HCT116 (cell line): ENCODE measurements at regions not wholly inside any gene's neighbourhood (a gene's known extent, or its start where the extent isn't known, plus 50 kb on each side); places are given as distances from the start of the nearest gene placed in this dataset.

ENCODE experiments used
- ATAC-seq: fragments of 200-7000 bp; cut with Tn5 transposase; 2 replicates; pipeline ENCODE4 v1.9.1; 2020; ENCODE audit warnings: mild to moderate bottlenecking, moderate library complexity
- BruUV-seq: library from RNA; stranded (reverse); fragments of 400-500 nt; replicated peaks from 2 replicates; lab custom pipeline; 2021; lab: Mats Ljungman, UMichigan
- CTCF ChIA-PET: fragments of 300-600 bp; sonication (Branson Sonifier 250); formaldehyde crosslinking; loops from one replicate; lab custom pipeline; 2021; ENCODE audit warnings: antibody characterized with exemption; lab: Charles Lee
- POLR2A ChIA-PET: fragments of 300-600, 350-600 bp; sonication (Branson Sonifier 250); formaldehyde crosslinking; loops from one replicate; lab custom pipeline; 2021; ENCODE audit warnings: antibody characterized with exemption; lab: Charles Lee
- RAD21 ChIA-PET, 2 experiments: fragments of 300-600 bp; sonication (Branson Sonifier 250); formaldehyde crosslinking; loops; one replicate each; lab custom pipeline; 2023; ENCODE audit warnings: low total read pairs in 2 of 2; ENCODE audit not compliant: uncharacterized antibody in 2 of 2, unreplicated experiment in 2 of 2, low non-redundant PET in 1 of 2; lab: Charles Lee
- DNase-seq: peaks from one replicate; pipeline ENCODE4 v3.0.0-alpha.2; 2010; ENCODE audit warnings: low read depth, low spot score
- H2AFZ ChIP-seq: fragments of 200-600 bp; shearing (Covaris generic), sonication (generic); 2 replicates; pipeline ENCODE4 v1.6.1; 2017; ENCODE audit warnings: low read depth, mixed run types, mixed read lengths, antibody characterized with exemption, low read length; ENCODE audit not compliant: poor library complexity, severe bottlenecking
- H3K27ac ChIP-seq: 2 replicates; pipeline ENCODE4 v1.5.1; 2012; ENCODE audit warnings: low read depth, low read length
- H3K27me3 ChIP-seq: fragments of 200-600 bp; sonication (generic); 2 replicates; pipeline ENCODE4 v1.6.1; 2016; ENCODE audit warnings: mixed run types, low read length, mixed read lengths; ENCODE audit not compliant: insufficient read depth
- H3K36me3 ChIP-seq, 2 experiments: fragments of 200-500 bp in 1 of 2; fragments of 200-600 bp in 1 of 2; sonication (Bioruptor generic) in 1 of 2; sonication (generic) in 1 of 2; 2 replicates each; pipeline versions ENCODE4 v1.5.1 to v1.6.1; 2014 to 2016; ENCODE audit warnings: low read length in 2 of 2, inconsistent platforms in 1 of 2, mixed read lengths in 1 of 2, mixed run types in 1 of 2; ENCODE audit not compliant: insufficient read depth in 2 of 2, control insufficient read depth in 1 of 2
- H3K4me1 ChIP-seq, 2 experiments: fragments of 200-600 bp in 1 of 2; sonication (generic) in 1 of 2; 2 replicates each; pipeline versions ENCODE4 v1.5.1 to v1.6.1; 2012 to 2017; ENCODE audit warnings: low read length in 2 of 2, inconsistent platforms in 1 of 2, mild to moderate bottlenecking in 1 of 2, mixed read lengths in 1 of 2, mixed run types in 1 of 2, moderate library complexity in 1 of 2; ENCODE audit not compliant: insufficient read depth in 2 of 2, control insufficient read depth in 1 of 2
- H3K4me2 ChIP-seq: fragments of 200-600 bp; sonication (generic); 2 replicates; pipeline ENCODE4 v1.6.1; 2017; ENCODE audit warnings: mixed run types, low read length, mixed read lengths
- H3K4me3 ChIP-seq, 2 experiments: fragments of 200-600 bp in 1 of 2; sonication (generic) in 1 of 2; replicated peaks in 1 of 2; 2 replicates each; pipeline ENCODE4 v1.5.1; 2011 to 2016; ENCODE audit warnings: low read length in 2 of 2, control low read depth in 1 of 2, low read depth in 1 of 2, mild to moderate bottlenecking in 1 of 2, mixed read lengths in 1 of 2, mixed run types in 1 of 2
- H3K79me2 ChIP-seq: fragments of 200-600 bp; sonication (generic); 2 replicates; pipeline ENCODE4 v1.6.1; 2017; ENCODE audit warnings: mild to moderate bottlenecking, mixed run types, low read length, moderate library complexity, mixed read lengths; ENCODE audit not compliant: insufficient read depth
- H3K9ac ChIP-seq: fragments of 200-600 bp; sonication (generic); 2 replicates; pipeline ENCODE4 v1.6.1; 2016; ENCODE audit warnings: low read length, mixed read lengths
- H3K9me2 ChIP-seq: fragments of 200-600 bp; sonication (generic), shearing (Covaris generic); 2 replicates; pipeline ENCODE4 v1.6.1; 2017; ENCODE audit warnings: mixed run types, mild to moderate bottlenecking, moderate library complexity; ENCODE audit not compliant: insufficient read depth
- H3K9me3 ChIP-seq, 2 experiments: fragments of 200-500 bp in 1 of 2; fragments of 200-600 bp in 1 of 2; sonication (Bioruptor generic) in 1 of 2; sonication (generic) in 1 of 2; 2 replicates each; pipeline ENCODE4 v1.6.1; 2014 to 2017; ENCODE audit warnings: low read length in 2 of 2, mixed read lengths in 2 of 2, inconsistent platforms in 1 of 2, low read depth in 1 of 2, mild to moderate bottlenecking in 1 of 2, mixed run types in 1 of 2, moderate library complexity in 1 of 2; ENCODE audit not compliant: control insufficient read depth in 1 of 2, insufficient read depth in 1 of 2
- H4K20me1 ChIP-seq: fragments of 200-600 bp; sonication (generic), shearing (Covaris generic); 2 replicates; pipeline ENCODE4 v1.6.1; 2017; ENCODE audit warnings: mixed run types, mild to moderate bottlenecking, moderate library complexity; ENCODE audit not compliant: insufficient read depth
- CEBPB ChIP-seq: IDR thresholded peaks from 2 replicates; pipeline ENCODE4 v1.6.1; 2012; ENCODE audit warnings: low read depth
- CTCF ChIP-seq, 3 experiments: fragments of 200-600 bp in 1 of 3; sonication (generic) in 1 of 3; IDR thresholded peaks in 2 of 3; conservative IDR thresholded peaks in 1 of 3; 2 replicates each; pipeline ENCODE4 v1.5.1; 2012 to 2017; ENCODE audit warnings: low read depth in 2 of 3, low read length in 2 of 3, antibody characterized with exemption in 1 of 3, borderline replicate concordance in 1 of 3, control low read depth in 1 of 3, mild to moderate bottlenecking in 1 of 3, mixed read lengths in 1 of 3, mixed run types in 1 of 3, moderate library complexity in 1 of 3; ENCODE audit not compliant: insufficient read depth in 1 of 3
- EGR1 ChIP-seq: IDR thresholded peaks from 2 replicates; pipeline ENCODE4 v1.6.1; 2012; ENCODE audit warnings: low read depth
- ELF1 ChIP-seq: IDR thresholded peaks from 2 replicates; pipeline ENCODE4 v1.6.1; 2012; ENCODE audit warnings: low read depth, borderline replicate concordance
- EZH2 ChIP-seq: fragments of 200-600 bp; sonication (generic); IDR thresholded peaks from 2 replicates; pipeline ENCODE4 v1.6.1; 2017; ENCODE audit warnings: antibody characterized with exemption, mixed run types
- EZH2phosphoT487 ChIP-seq: fragments of 200-600 bp; IDR thresholded peaks from 2 replicates; pipeline ENCODE4 v1.6.1; 2018; ENCODE audit warnings: antibody characterized with exemption, borderline replicate concordance
- FOSL1 ChIP-seq: IDR thresholded peaks from 2 replicates; pipeline ENCODE4 v1.6.1; 2012; ENCODE audit warnings: low read depth
- POLR2A ChIP-seq: IDR thresholded peaks from 2 replicates; pipeline ENCODE4 v1.7.0; 2011; ENCODE audit warnings: borderline replicate concordance; ENCODE audit not compliant: insufficient read depth, insufficient read length; ENCODE audit errors: extremely low read depth
- POLR2AphosphoS5 ChIP-seq: IDR thresholded peaks from 2 replicates; pipeline ENCODE4 v1.6.1; 2011; ENCODE audit warnings: mild to moderate bottlenecking, low read depth, low read length, moderate library complexity
- RAD21 ChIP-seq: IDR thresholded peaks from 2 replicates; pipeline ENCODE4 v1.6.1; 2012; ENCODE audit warnings: low read depth, mild to moderate bottlenecking
- SIN3A ChIP-seq: IDR thresholded peaks from 2 replicates; pipeline ENCODE4 v1.6.1; 2012; ENCODE audit warnings: low read depth
- TCF7L2 ChIP-seq: IDR thresholded peaks from 2 replicates; pipeline ENCODE4 v1.7.0; 2011; ENCODE audit warnings: borderline replicate concordance, inconsistent platforms; ENCODE audit not compliant: insufficient read depth, insufficient read length; ENCODE audit errors: extremely low read depth
- YY1 ChIP-seq: IDR thresholded peaks from 2 replicates; pipeline ENCODE4 v1.6.1; 2011; ENCODE audit warnings: low read length, low read depth, moderate library complexity, mild to moderate bottlenecking; ENCODE audit not compliant: insufficient replicate concordance; ENCODE audit errors: extremely low read depth
- ZNF274 ChIP-seq: fragments of 200-500 bp; sonication (Bioruptor generic); IDR thresholded peaks from 2 replicates; pipeline ENCODE4 v1.6.1; 2014; ENCODE audit warnings: mild to moderate bottlenecking, low read depth, low read length, inconsistent platforms
- intact Hi-C: fragments of 100-400 bp; cut with micrococcal nuclease; formaldehyde crosslinking; loops from 2 replicates; pipeline ENCODE4 v1.10.0; 2022
- TF ChIP-seq, protein P1 (sequence below): IDR thresholded peaks from 2 replicates; pipeline ENCODE4 v1.6.1; 2012
- TF ChIP-seq, protein P2 (sequence below): IDR thresholded peaks from 2 replicates; pipeline ENCODE4 v1.6.1; 2011; ENCODE audit warnings: mild to moderate bottlenecking, low read length, moderate library complexity; ENCODE audit not compliant: insufficient replicate concordance; ENCODE audit errors: extremely low read depth
- TF ChIP-seq, protein P3 (sequence below): IDR thresholded peaks from 2 replicates; pipeline ENCODE4 v1.6.1; 2012

DNA sequence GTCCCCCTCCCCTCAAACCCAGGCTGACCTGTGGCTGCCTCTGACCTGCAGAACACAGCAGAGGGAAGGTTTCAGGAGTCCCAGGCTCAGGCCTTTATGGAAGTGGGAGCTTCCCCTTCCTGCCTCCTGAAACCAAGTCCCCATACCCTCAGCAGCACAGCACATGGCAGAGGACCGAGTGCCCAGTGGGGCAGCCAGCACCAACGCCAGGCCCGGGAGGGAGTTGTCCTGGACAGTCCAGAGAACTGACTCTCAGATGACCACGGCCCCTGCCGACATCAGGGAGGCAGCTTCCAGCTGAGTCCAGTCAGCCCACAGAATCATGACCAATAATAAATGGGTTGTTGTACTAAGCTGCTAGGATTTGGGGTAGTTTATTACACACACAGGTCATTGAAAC, 79.6 kb upstream of the ERG start:
- intact Hi-C loops = no loop called here
- Histone ChIP-seq H3K4me1 (no peaks in the 10 kb centered on the region), H3K9me3 (no peaks in the 10 kb centered on the region), H3K9ac (no peak overlapping the region), H3K4me2 (no peak overlapping the region), H3K27ac (no peak overlapping the region), H3K36me3 (no peaks in the 10 kb centered on the region)
- POLR2A ChIA-PET = no interaction called here
- ATAC-seq = no peak
- RAD21 ChIA-PET = no interaction called here
- CTCF ChIA-PET = no interaction called here
- TF ChIP-seq RAD21 = no peak
- TF ChIP-seq, protein P1, sequence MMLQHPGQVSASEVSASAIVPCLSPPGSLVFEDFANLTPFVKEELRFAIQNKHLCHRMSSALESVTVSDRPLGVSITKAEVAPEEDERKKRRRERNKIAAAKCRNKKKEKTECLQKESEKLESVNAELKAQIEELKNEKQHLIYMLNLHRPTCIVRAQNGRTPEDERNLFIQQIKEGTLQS = no peak
- TF ChIP-seq, protein P2, sequence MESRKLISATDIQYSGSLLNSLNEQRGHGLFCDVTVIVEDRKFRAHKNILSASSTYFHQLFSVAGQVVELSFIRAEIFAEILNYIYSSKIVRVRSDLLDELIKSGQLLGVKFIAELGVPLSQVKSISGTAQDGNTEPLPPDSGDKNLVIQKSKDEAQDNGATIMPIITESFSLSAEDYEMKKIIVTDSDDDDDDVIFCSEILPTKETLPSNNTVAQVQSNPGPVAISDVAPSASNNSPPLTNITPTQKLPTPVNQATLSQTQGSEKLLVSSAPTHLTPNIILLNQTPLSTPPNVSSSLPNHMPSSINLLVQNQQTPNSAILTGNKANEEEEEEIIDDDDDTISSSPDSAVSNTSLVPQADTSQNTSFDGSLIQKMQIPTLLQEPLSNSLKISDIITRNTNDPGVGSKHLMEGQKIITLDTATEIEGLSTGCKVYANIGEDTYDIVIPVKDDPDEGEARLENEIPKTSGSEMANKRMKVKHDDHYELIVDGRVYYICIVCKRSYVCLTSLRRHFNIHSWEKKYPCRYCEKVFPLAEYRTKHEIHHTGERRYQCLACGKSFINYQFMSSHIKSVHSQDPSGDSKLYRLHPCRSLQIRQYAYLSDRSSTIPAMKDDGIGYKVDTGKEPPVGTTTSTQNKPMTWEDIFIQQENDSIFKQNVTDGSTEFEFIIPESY = no peak
- TF ChIP-seq POLR2A = no peak
- no peak for TF ChIP-seq EZH2phosphoT487
- TF ChIP-seq YY1 = no peak
- no peak for TF ChIP-seq FOSL1
- TF ChIP-seq EZH2 = no peak
- no peak for TF ChIP-seq ZNF274
- no peak for TF ChIP-seq ELF1
- no peak for TF ChIP-seq CTCF (IDR thresholded peaks at IDR 0.05 in 2 of 3, conservative IDR thresholded peaks at IDR 0.05 in 1 of 3; ENCODE audit: borderline replicate concordance in 1 of 3, insufficient read depth in 1 of 3, low read depth in 2 of 3, low read length in 2 of 3)
- no peak for TF ChIP-seq POLR2AphosphoS5
- TF ChIP-seq, protein P3, sequence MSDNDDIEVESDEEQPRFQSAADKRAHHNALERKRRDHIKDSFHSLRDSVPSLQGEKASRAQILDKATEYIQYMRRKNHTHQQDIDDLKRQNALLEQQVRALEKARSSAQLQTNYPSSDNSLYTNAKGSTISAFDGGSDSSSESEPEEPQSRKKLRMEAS = no peak
- TF ChIP-seq EGR1 = no peak
- TF ChIP-seq SIN3A = no peak
- no peak for TF ChIP-seq TCF7L2
- no peak for TF ChIP-seq CEBPB
- TF ChIP-seq, all 23 proteins: peak for 0
- Histone ChIP-seq H3K79me2 (no peaks in the 10 kb centered on the region), H3K9me2 (no peaks in the 10 kb centered on the region), H2AFZ (no peak overlapping the region), H3K4me3 (no peak overlapping the region), H3K27me3 (peaks cover 34% of the 10 kb centered on the region), H4K20me1 (no peaks in the 10 kb centered on the region)
- no peak for DNase-seq
- no TSS peak for BruUV-seq
